ENCODE measurements at regions not wholly inside any gene's neighbourhood (a gene's known extent, or its start where the extent isn't known, plus 50 kb on each side); places are given as distances from the start of the nearest gene placed in this dataset.
"Not testable (repeated sequence)": the region's sequence is repeated elsewhere in the genome, so short reads cannot be mapped to it uniquely, and the experiment has no call there.

GRCh38 chr14:84262932-84263331 is 1267.0 kb upstream of the FLRT2 start:
- DNase-seq = no peak

DNA sequence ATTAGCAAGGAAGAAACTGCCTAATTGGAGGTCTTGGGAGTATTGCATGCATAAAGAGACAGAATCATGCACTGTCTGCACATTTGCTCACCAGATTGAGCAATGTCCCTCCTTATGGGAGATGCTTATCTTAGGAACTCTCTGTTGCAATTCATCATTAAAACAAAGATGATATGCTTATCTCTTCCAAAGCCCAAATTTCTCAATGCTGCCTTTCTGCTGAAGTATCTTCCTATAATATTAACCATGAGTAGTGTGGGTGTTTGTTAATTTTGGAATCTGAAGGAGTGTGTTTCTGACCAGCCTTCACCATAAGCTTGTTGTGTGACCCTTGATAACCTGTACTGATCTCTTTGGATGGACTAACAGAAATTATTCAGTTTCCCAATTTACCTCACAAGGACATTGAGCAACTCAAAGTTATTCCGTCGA is 1257.6 kb upstream of the FLRT2 start:
- DNase-seq = no peak

DNA sequence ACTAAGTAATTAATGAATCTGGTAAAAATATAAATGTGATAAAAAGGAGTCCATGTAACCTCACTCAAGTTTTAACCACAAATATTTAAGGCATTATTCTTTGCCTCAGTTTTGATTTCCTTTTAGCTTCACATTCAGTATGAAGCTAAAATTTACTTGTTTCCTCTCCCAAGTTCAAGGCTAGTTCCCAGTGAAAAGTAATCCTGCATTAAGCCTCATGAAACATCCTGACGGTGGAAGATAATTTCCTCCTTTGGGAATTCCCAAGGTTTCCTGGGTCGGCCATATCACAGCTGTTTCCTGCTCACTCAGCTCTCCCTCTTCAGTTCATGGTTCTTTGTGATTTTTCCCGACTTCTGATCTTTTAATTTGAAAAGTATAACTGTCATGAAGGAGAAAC is 1256.8 kb upstream of the FLRT2 start:
- DNase-seq = no peak

DNA sequence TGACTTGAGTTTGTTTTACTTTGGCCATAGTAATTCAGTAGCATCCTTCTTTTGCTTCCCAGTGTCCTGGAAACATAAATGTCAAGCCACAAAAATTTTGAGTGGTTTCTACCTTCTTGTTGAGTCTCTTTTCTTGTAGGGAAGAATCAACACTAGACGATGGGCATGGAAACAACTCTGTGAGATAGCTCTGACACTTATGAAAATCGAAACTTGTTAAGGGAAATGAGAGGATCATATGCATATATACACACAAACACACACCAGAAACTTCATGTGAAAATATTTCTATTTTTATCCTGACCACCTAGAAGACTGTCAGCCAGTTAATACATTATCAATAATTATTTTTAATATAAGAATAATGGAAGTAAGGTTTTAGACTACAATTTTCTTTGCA is 1247.3 kb upstream of the FLRT2 start:
- no peak for DNase-seq

- DNase-seq = no peak
Observed at GRCh38 chr14:84288781-84289180, 1241.2 kb upstream of the FLRT2 start.

GRCh38 chr14:84298663-84299195 is 1231.2 kb upstream of the FLRT2 start:
- no peak for DNase-seq

- DNase-seq = no peak
Observed at GRCh38 chr14:84303140-84303539, 1226.8 kb upstream of the FLRT2 start.

- DNase-seq = no peak
Observed at GRCh38 chr14:84312551-84312950, 1217.4 kb upstream of the FLRT2 start.

- DNase-seq = no peak
Observed at GRCh38 chr14:84323450-84323849, 1206.5 kb upstream of the FLRT2 start.

DNA sequence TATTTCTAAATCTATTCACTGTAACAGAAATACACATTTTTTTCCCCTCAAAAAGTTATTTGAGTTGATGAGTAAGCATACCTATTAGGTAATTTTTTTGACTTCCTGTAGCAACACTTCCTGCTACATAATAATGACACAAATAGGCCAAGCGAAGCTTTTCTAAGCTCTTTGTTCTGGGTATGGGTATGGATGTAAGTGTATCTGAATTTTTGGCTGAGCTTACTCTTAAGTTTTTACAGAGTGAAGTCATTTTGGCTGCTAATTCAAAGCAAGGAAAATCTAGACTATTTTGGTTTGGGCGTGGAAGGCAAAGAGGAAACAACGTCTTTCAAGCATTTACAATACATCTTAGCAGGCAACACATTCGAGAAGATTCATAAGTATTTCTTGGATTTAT is 1206.0 kb upstream of the FLRT2 start:
- DNase-seq = peak; percentile 35

- no peak for DNase-seq
Observed at GRCh38 chr14:84336433-84336832, 1193.5 kb upstream of the FLRT2 start.

- DNase-seq = peak; percentile 21
Observed at GRCh38 chr14:84340938-84341337, 1189.0 kb upstream of the FLRT2 start.

DNA sequence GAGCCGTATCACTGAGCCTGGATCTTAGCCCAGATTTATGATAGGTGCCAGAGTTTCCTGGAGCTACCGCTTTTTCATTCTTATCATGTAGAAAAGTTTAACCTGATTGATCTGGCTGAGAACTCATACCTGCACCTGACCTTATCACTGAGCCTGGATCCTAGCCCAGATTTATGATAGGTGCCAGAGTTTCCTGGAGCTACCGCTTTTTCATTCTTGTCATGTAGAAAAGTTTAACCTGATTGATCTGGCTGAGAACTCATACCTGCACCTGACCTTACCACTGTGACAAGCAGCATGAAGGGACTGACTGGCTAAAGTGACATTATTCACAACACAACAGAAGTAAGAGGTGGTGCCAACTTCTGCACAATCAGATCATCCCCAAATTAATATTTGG is 1188.1 kb upstream of the FLRT2 start:
- DNase-seq = not testable (repeated sequence)

DNA sequence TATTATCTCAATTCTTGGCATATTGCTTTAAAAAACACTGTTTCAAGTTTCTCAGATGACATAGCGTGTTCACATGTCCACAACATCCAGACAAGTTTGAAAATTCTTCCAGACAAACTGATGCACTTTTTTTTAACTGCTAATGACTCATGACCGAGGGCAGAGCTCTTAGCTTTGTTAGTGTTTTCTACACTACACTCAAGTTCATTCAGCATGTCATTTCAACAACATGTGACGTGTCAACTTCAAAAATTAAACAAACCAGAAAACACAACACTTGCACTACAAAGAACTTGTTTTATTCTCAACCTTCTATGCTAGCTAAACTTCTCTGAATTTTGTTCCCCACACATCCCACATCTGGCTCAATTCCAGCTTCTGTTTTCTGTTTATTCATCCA is 1186.3 kb upstream of the FLRT2 start:
- peak; percentile 89 for DNase-seq

GRCh38 chr14:84351646-84352045 is 1178.3 kb upstream of the FLRT2 start:
- DNase-seq = no peak

- DNase-seq = no peak
Observed at GRCh38 chr14:84361476-84361875, 1168.5 kb upstream of the FLRT2 start.

- DNase-seq = peak; percentile 9
Observed at GRCh38 chr14:84375235-84375634, 1154.7 kb upstream of the FLRT2 start.

GRCh38 chr14:84390010-84390409 is 1139.9 kb upstream of the FLRT2 start:
- DNase-seq = no peak

- DNase-seq = no peak
Observed at GRCh38 chr14:84397631-84398030, 1132.3 kb upstream of the FLRT2 start.

DNA sequence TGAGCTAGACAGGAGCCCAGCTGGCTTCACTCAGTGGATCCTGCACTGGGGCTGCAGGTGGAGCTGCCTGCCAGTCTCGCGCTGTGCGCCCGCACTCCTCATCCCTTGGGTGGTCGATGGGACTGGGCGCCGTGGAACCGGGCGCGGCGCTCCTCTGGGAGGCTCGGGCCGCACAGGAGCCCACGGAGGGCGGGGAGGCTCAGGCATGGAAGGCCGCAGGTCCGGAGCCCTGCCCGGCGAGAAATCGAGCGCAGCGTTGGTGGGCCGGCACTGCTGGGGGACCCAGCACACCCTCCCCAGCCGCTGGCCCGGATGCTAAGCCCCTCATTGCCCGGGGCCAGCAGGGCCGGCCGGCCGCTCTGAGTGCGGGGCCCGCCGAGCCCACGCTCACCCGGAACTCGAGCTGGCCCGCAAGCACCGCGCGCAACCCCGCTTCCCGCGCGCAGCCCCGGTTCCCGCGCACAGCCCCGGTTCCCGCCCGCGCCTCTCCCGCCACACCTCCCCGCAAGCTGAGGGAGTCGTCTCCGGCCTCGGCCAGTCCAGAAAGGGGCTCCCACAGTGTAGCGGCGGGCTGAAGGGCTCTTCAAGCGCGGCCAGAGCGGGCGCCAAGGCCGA is 1130.5 kb upstream of the FLRT2 start:
- DNase-seq = no peak

GRCh38 chr14:84401631-84402030 is 1128.3 kb upstream of the FLRT2 start:
- peak; percentile 4 for DNase-seq

DNA sequence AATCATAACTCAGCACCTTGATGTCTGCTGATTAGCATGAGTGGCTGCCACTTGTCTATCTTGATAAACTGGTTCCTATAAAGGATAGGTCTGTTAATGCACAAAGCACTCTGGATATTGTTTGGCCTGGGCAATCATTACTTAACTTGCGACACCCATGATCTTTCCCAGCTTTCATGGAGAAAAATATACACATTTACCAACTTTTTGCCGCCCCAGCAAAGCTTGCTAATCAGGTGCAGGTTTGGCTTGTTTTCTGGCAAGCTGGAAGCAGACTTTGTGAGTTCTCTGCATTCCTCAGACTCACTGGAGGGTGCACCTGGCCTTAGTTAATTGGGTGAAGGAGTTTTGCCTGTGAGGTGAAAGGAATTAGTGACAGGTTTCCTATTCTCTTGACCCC is 1126.4 kb upstream of the FLRT2 start:
- DNase-seq = peak; percentile 82

- DNase-seq = no peak
Observed at GRCh38 chr14:84404246-84404645, 1125.7 kb upstream of the FLRT2 start.

GRCh38 chr14:84409435-84409834 is 1120.5 kb upstream of the FLRT2 start:
- DNase-seq = no peak

- DNase-seq = no peak
Observed at GRCh38 chr14:84410344-84410743, 1119.6 kb upstream of the FLRT2 start.

Data from DMS53 (cell line).